Fibroblast of lung (primary cell): ENCODE measurements at regions not wholly inside any gene's neighbourhood (a gene's known extent, or its start where the extent isn't known, plus 50 kb on each side); places are given as distances from the start of the nearest gene placed in this dataset.

ENCODE experiments used
- CTCF ChIP-seq, 2 donors: IDR thresholded peaks in 1 of 2; conservative IDR thresholded peaks in 1 of 2; 1 replicate in 1 of 2; 2 replicates in 1 of 2; pipeline ENCODE4 v1.5.1; 2011 to 2012; ENCODE audit warnings: low read length in 2 of 2, control low read depth in 1 of 2, inconsistent platforms in 1 of 2, low read depth in 1 of 2, mild to moderate bottlenecking in 1 of 2
- EZH2 ChIP-seq: IDR thresholded peaks from 2 replicates; pipeline ENCODE4 v1.5.1; 2012; ENCODE audit warnings: low read length, control low read depth, mild to moderate bottlenecking; ENCODE audit errors: missing control alignments

DNA sequence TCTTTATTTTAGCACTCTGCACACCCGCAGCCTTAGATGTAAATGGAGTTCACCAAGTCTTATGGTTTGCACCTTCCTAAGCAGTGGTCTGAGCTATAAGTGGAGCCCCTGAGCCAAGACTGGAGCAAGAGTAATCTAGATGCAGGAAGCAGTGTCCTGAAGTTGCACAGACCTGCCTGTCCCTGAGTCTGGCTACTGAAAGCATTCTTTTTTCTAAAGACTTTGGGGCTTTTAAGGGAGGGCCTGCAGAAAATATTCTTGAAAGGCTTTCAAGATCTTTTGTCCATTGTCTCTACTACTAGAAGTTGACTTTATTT is 389.7 kb downstream of the KDM5D start:
- TF ChIP-seq CTCF (conservative IDR thresholded peaks at IDR 0.05 in 1 of 2, IDR thresholded peaks at IDR 0.05 in 1 of 2; ENCODE audit: low read depth in 1 of 2, low read length in 2 of 2) (no peak), EZH2 (no peak)
